Upper lobe of left lung (tissue), 4 donors: ENCODE measurements at regions not wholly inside any gene's neighbourhood (a gene's known extent, or its start where the extent isn't known, plus 50 kb on each side); places are given as distances from the start of the nearest gene placed in this dataset.

ENCODE experiments used
- EP300 ChIP-seq, 4 donors: sonication (generic); formaldehyde crosslinking; IDR thresholded peaks; one replicate each; pipeline ENCODE4 v1.5.1; 2017; ENCODE audit warnings: antibody characterized with exemption in 4 of 4, control low read depth in 2 of 4
- POLR2A ChIP-seq, 4 donors: fragments of 450-650 bp; IDR thresholded peaks; one replicate each; pipeline ENCODE4 v1.5.1; 2016 to 2017; ENCODE audit warnings: antibody characterized with exemption in 4 of 4, mild to moderate bottlenecking in 2 of 4
- POLR2AphosphoS5 ChIP-seq, 2 donors: sonication (generic); formaldehyde crosslinking; IDR thresholded peaks; one replicate each; pipeline ENCODE4 v1.5.1; 2017; ENCODE audit warnings: antibody characterized with exemption in 2 of 2
- TF ChIP-seq, protein P1 (sequence below), 6 experiments: fragments of 450-650 bp in 4 of 6; fragments of 200-600 bp in 2 of 6; sonication (generic) in 2 of 6; IDR thresholded peaks; one replicate each; pipeline ENCODE4 v1.5.1; 2016 to 2019; ENCODE audit warnings: antibody characterized with exemption in 6 of 6

DNA sequence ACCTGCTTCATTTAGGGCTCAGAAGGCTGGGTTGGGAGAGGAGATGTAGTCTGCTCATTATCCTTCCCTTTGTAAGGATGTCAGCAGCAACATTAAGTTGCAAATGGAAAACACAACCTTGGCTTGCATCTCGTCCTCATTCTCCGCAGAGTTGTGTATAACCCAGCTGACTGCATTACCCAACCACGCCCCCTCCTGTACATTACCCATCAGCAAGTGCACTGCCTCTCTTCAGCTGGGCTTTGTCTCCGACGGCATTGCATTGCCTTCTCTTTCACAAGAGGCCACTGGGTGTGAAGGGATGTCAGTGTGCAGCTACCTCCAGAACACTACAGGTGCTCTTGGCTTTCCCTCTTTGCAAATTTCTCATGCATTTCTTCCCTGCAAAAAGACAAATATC lies 128.7 kb upstream of the TSHZ2 start:
- TF ChIP-seq, protein P1, sequence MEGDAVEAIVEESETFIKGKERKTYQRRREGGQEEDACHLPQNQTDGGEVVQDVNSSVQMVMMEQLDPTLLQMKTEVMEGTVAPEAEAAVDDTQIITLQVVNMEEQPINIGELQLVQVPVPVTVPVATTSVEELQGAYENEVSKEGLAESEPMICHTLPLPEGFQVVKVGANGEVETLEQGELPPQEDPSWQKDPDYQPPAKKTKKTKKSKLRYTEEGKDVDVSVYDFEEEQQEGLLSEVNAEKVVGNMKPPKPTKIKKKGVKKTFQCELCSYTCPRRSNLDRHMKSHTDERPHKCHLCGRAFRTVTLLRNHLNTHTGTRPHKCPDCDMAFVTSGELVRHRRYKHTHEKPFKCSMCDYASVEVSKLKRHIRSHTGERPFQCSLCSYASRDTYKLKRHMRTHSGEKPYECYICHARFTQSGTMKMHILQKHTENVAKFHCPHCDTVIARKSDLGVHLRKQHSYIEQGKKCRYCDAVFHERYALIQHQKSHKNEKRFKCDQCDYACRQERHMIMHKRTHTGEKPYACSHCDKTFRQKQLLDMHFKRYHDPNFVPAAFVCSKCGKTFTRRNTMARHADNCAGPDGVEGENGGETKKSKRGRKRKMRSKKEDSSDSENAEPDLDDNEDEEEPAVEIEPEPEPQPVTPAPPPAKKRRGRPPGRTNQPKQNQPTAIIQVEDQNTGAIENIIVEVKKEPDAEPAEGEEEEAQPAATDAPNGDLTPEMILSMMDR (IDR thresholded peaks at IDR 0.05), result no peak
- TF ChIP-seq POLR2AphosphoS5 (IDR thresholded peaks at IDR 0.05) (no peak), EP300 (IDR thresholded peaks at IDR 0.05) (no peak), POLR2A (IDR thresholded peaks at IDR 0.05) (no peak)
